C4-2B (cell line): ENCODE measurements at regions not wholly inside any gene's neighbourhood (a gene's known extent, or its start where the extent isn't known, plus 50 kb on each side); places are given as distances from the start of the nearest gene placed in this dataset.

ENCODE experiments used
- CTCF ChIP-seq: fragments of 450-650 bp; conservative IDR thresholded peaks from 2 replicates; pipeline ENCODE4 v1.5.1; 2017; ENCODE audit warnings: mild to moderate bottlenecking
- ZFX ChIP-seq: fragments of 450-650 bp; IDR thresholded peaks from 2 replicates; pipeline ENCODE4 v1.6.1; 2017

DNA sequence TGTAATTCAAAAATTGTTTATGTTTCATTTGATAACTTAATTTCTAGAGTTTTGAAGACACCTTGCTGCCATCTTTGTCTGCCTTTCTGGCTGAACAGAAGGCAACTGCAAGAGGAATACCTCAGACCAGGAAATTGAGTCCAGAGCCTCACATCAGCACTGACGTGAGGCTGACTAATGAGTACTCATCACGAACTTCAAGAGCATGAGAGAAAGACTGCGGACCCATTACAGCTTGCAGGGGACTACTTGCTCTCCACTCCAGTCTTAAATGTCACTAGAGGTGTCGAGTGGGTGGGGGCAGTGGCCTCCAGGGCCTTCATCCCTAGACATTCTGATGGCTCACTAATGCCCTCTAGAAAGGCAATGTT, 109.5 kb upstream of the SSTR4 start:
- no peak for TF ChIP-seq CTCF
- no peak for TF ChIP-seq ZFX
